ENCODE measurements at regions not wholly inside any gene's neighbourhood (a gene's known extent, or its start where the extent isn't known, plus 50 kb on each side); places are given as distances from the start of the nearest gene placed in this dataset.
"Not testable (repeated sequence)": the region's sequence is repeated elsewhere in the genome, so short reads cannot be mapped to it uniquely, and the experiment has no call there.

GRCh38 chr3:153247331-153248330 lies 85.6 kb downstream of the RAP2B start:
- TF ChIP-seq, protein P1, sequence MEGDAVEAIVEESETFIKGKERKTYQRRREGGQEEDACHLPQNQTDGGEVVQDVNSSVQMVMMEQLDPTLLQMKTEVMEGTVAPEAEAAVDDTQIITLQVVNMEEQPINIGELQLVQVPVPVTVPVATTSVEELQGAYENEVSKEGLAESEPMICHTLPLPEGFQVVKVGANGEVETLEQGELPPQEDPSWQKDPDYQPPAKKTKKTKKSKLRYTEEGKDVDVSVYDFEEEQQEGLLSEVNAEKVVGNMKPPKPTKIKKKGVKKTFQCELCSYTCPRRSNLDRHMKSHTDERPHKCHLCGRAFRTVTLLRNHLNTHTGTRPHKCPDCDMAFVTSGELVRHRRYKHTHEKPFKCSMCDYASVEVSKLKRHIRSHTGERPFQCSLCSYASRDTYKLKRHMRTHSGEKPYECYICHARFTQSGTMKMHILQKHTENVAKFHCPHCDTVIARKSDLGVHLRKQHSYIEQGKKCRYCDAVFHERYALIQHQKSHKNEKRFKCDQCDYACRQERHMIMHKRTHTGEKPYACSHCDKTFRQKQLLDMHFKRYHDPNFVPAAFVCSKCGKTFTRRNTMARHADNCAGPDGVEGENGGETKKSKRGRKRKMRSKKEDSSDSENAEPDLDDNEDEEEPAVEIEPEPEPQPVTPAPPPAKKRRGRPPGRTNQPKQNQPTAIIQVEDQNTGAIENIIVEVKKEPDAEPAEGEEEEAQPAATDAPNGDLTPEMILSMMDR (IDR thresholded peaks at IDR 0.05; ENCODE audit: partially characterized antibody, unreplicated experiment) = no peak
- Mint-ChIP-seq H3K4me3 (ENCODE audit: unreplicated experiment) (no peak overlapping the region), H3K9me3 (ENCODE audit: unreplicated experiment) (no peaks in the 10 kb centered on the region), H3K27ac (ENCODE audit: unreplicated experiment) (no peak overlapping the region), H3K27me3 (ENCODE audit: unreplicated experiment) (no peaks in the 10 kb centered on the region), H3K36me3 (ENCODE audit: unreplicated experiment) (no peaks in the 10 kb centered on the region), H3K4me1 (ENCODE audit: low read depth, unreplicated experiment) (no peaks in the 10 kb centered on the region)
- no peak for DNase-seq

- H3K4me1 Mint-ChIP-seq (ENCODE audit: low read depth, unreplicated experiment); H3K4me3 Mint-ChIP-seq (ENCODE audit: unreplicated experiment); H3K36me3 Mint-ChIP-seq (ENCODE audit: unreplicated experiment); H3K27ac Mint-ChIP-seq (ENCODE audit: unreplicated experiment); H3K9me3 Mint-ChIP-seq (ENCODE audit: unreplicated experiment); DNase-seq; H3K27me3 Mint-ChIP-seq (ENCODE audit: unreplicated experiment): not testable (repeated sequence)
Observed at GRCh38 chr3:153248835-153249234, 86.8 kb downstream of the RAP2B start.

DNA sequence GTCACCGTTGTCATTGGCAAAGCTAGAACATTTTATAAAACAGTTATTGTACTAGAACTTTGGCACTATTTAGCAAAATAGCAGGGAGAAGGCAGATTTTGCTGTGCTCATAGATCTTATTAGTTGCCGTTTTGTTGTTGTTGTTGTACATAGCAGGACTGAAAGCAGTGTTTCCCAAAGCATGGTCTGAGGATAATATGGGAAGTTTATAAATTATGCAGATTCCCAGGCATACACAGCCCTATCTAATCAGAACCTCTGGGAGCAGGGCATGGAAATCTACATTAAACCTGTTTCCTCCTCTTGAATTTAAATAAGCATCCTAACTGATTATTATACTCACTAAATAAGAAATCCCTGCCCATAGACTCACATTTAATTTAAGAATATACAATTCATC lies 87.9 kb downstream of the RAP2B start:
- H3K27ac Mint-ChIP-seq (ENCODE audit: unreplicated experiment) = no peak overlapping the region
- DNase-seq = no peak
- H3K9me3 Mint-ChIP-seq (ENCODE audit: unreplicated experiment) = no peaks in the 10 kb centered on the region
- TF ChIP-seq, protein P1 (IDR thresholded peaks at IDR 0.05; ENCODE audit: partially characterized antibody, unreplicated experiment) = no peak
- H3K4me1 Mint-ChIP-seq (ENCODE audit: low read depth, unreplicated experiment) = no peaks in the 10 kb centered on the region
- H3K4me3 Mint-ChIP-seq (ENCODE audit: unreplicated experiment) = no peak overlapping the region
- no peaks in the 10 kb centered on the region for H3K27me3 Mint-ChIP-seq (ENCODE audit: unreplicated experiment)
- H3K36me3 Mint-ChIP-seq (ENCODE audit: unreplicated experiment) = no peaks in the 10 kb centered on the region

DNA sequence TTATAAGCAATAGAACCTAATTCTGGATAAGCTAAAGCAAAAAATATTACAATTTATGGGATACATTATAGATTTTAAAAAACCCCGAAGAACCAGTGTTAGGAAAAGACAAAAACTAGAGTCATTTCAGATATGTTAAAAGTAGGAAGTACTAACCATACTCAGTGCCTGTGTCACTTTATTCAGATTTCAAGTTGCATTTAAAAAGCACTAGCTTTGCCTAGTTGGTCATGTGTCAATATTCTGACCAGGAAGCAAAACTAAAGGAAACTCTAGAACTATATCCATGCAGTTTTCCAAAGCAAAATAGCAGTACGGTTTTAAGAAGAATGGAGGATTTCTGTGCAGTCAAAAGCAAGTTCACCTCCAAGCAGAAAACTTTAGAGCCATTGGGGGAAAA lies 88.4 kb downstream of the RAP2B start:
- Mint-ChIP-seq H3K4me3 (ENCODE audit: unreplicated experiment) (no peak overlapping the region), H3K27me3 (ENCODE audit: unreplicated experiment) (no peaks in the 10 kb centered on the region), H3K4me1 (ENCODE audit: low read depth, unreplicated experiment) (no peaks in the 10 kb centered on the region), H3K36me3 (ENCODE audit: unreplicated experiment) (no peaks in the 10 kb centered on the region), H3K27ac (ENCODE audit: unreplicated experiment) (no peak overlapping the region), H3K9me3 (ENCODE audit: unreplicated experiment) (no peaks in the 10 kb centered on the region)
- TF ChIP-seq, protein P1 (IDR thresholded peaks at IDR 0.05; ENCODE audit: partially characterized antibody, unreplicated experiment) = no peak
- no peak for DNase-seq

DNA sequence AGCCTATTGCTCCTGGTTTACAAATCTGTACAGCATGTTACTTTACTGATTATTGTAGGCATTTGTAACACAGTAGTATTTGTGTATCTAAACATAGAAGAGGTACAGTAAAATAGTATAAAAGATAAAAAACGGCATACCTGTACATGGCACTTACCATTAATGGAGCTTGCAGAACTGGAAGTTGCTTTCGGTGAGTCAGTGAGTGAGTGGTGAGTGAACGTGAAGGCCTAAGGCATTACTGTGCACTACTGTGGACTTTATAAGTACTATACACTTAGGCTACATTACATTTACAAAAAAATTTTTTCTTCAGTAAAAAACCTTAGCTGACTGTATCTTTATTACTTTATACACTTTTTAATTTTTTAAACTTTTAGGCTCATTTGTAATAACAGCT lies 90.9 kb downstream of the RAP2B start:
- no peaks in the 10 kb centered on the region for H3K4me1 Mint-ChIP-seq (ENCODE audit: low read depth, unreplicated experiment)

More for the DNA sequence above, 90.9 kb downstream of the RAP2B start:
- Mint-ChIP-seq H3K27ac (ENCODE audit: unreplicated experiment) (no peak overlapping the region), H3K36me3 (ENCODE audit: unreplicated experiment) (no peaks in the 10 kb centered on the region), H3K27me3 (ENCODE audit: unreplicated experiment) (no peaks in the 10 kb centered on the region), H3K4me3 (ENCODE audit: unreplicated experiment) (no peak overlapping the region), H3K9me3 (ENCODE audit: unreplicated experiment) (no peaks in the 10 kb centered on the region)
- TF ChIP-seq, protein P1 (IDR thresholded peaks at IDR 0.05; ENCODE audit: partially characterized antibody, unreplicated experiment) = no peak
- no peak for DNase-seq
